HepG2 (cell line): ENCODE measurements at regions not wholly inside any gene's neighbourhood (a gene's known extent, or its start where the extent isn't known, plus 50 kb on each side); places are given as distances from the start of the nearest gene placed in this dataset.

Experiments used
- ATAC-seq: fragments of 200-7000 bp; cut with Tn5 transposase; 3 replicates; pipeline ENCODE4 v1.9.1; 2020; ENCODE audit warnings: mild to moderate bottlenecking, moderate library complexity
- BruUV-seq: library from RNA; stranded (reverse); fragments of 400-500 nt; replicated peaks from 2 replicates; lab custom pipeline; 2021; lab: Mats Ljungman, UMichigan
- CTCF ChIA-PET: fragments of 300-600 bp; formaldehyde crosslinking; extraction: SDS; loops from one replicate; lab custom pipeline; 2021; ENCODE audit warnings: low total read pairs, inconsistent platforms, low intra/inter-chr PET ratio; lab: Yijun Ruan, JAX
- POLR2A ChIA-PET: fragments of 350-600 bp; sonication (Branson Sonifier 250); formaldehyde crosslinking; loops from one replicate; lab custom pipeline; 2020; ENCODE audit warnings: antibody characterized with exemption, inconsistent platforms; lab: Yijun Ruan, JAX
- DNase-seq: peaks from one replicate; pipeline ENCODE4 v3.0.0-alpha.2; 2015; ENCODE audit warnings: low spot score
- FAIRE-seq: peaks from 3 replicates; lab custom pipeline; 2011; peaks lifted over from hg19 to GRCh38; lab: Jason Lieb, UNC
- H2AFZ ChIP-seq: one replicate; pipeline ENCODE4 v1.6.1; 2011; ENCODE audit warnings: low read length, inconsistent platforms
- H3K27ac ChIP-seq: fragments of 300-600 bp; 3 replicates; pipeline ENCODE4 v1.8.0; 2011; ENCODE audit warnings: mixed run types, mild to moderate bottlenecking, mixed read lengths, low read length, inconsistent platforms; ENCODE audit not compliant: insufficient read depth; ENCODE audit errors: extremely low read length
- H3K27me3 ChIP-seq, 2 experiments: fragments of 200-600 bp in 1 of 2; 2 replicates in 1 of 2; 3 replicates in 1 of 2; pipeline versions ENCODE4 v1.6.0 to v1.8.0; 2011; ENCODE audit warnings: low read length in 2 of 2, mild to moderate bottlenecking in 2 of 2, moderate library complexity in 2 of 2, inconsistent platforms in 1 of 2; ENCODE audit not compliant: insufficient read depth in 2 of 2, control insufficient read depth in 1 of 2
- H3K36me3 ChIP-seq, 2 experiments: fragments of 200-600 bp in 1 of 2; replicated peaks in 1 of 2; 2 replicates in 1 of 2; 3 replicates in 1 of 2; pipeline versions ENCODE4 v1.5.1 to v1.8.0; 2011; ENCODE audit warnings: low read length in 2 of 2, inconsistent platforms in 1 of 2; ENCODE audit not compliant: insufficient read depth in 2 of 2, control insufficient read depth in 1 of 2
- H3K4me1 ChIP-seq: 2 replicates; pipeline ENCODE4 v1.5.1; 2012; ENCODE audit warnings: low read length, inconsistent platforms; ENCODE audit not compliant: insufficient read depth
- H3K4me2 ChIP-seq: 2 replicates; pipeline ENCODE4 v1.6.0; 2011; ENCODE audit warnings: low read depth, low read length, inconsistent platforms
- H3K4me3 ChIP-seq, 3 experiments: fragments of 200-600 bp in 1 of 3; sonication (generic), shearing (Covaris generic) in 1 of 3; replicated peaks in 1 of 3; 2 replicates each; pipeline ENCODE4 v1.5.1; 2011 to 2016; ENCODE audit warnings: low read length in 3 of 3, inconsistent platforms in 2 of 3, low read depth in 2 of 3, mild to moderate bottlenecking in 2 of 3, control low read depth in 1 of 3, mixed read lengths in 1 of 3; ENCODE audit not compliant: insufficient read depth in 1 of 3
- H3K79me2 ChIP-seq: one replicate; pipeline ENCODE4 v1.6.1; 2011; ENCODE audit warnings: low read length, inconsistent platforms; ENCODE audit not compliant: insufficient read depth
- H3K9ac ChIP-seq: 2 replicates; pipeline ENCODE4 v1.6.0; 2011; ENCODE audit warnings: mild to moderate bottlenecking, low read depth, low read length, inconsistent platforms; ENCODE audit not compliant: insufficient read depth
- H3K9me3 ChIP-seq: 2 replicates; pipeline ENCODE4 v1.5.1; 2012; ENCODE audit warnings: mild to moderate bottlenecking, low read length
- H4K20me1 ChIP-seq: 2 replicates; pipeline ENCODE4 v1.6.0; 2011; ENCODE audit warnings: inconsistent platforms, mild to moderate bottlenecking, low read length, moderate library complexity; ENCODE audit not compliant: insufficient read depth
- BRCA1 ChIP-seq: sonication (generic); formaldehyde crosslinking; IDR thresholded peaks from 2 replicates; pipeline ENCODE4 v1.4.0; 2020; ENCODE audit warnings: missing genetic modification reagents
- DPF2 ChIP-seq: sonication (generic); formaldehyde crosslinking; IDR thresholded peaks from 2 replicates; pipeline ENCODE4 v1.4.0; 2020; ENCODE audit warnings: mild to moderate bottlenecking, low read depth, missing genetic modification reagents, borderline replicate concordance
- DRAP1 ChIP-seq: IDR thresholded peaks from 2 replicates; pipeline ENCODE4 v1.6.1; 2016; ENCODE audit warnings: missing genetic modification reagents, missing compliant biosample characterization
- EHMT2 ChIP-seq: fragments of 200-600 bp; sonication (generic); IDR thresholded peaks from 2 replicates; pipeline ENCODE4 v1.7.0; 2017; ENCODE audit warnings: antibody characterized with exemption, low read depth, low read length, borderline replicate concordance
- HOXD1 ChIP-seq: sonication (generic); formaldehyde crosslinking; IDR thresholded peaks from 2 replicates; pipeline ENCODE4 v1.5.0; 2020; ENCODE audit warnings: missing genetic modification reagents
- MIER2 ChIP-seq: IDR thresholded peaks from 2 replicates; pipeline ENCODE4 v1.6.1; 2016; ENCODE audit warnings: missing biosample characterization, missing genetic modification reagents
- NFE2L1 ChIP-seq: sonication (generic); formaldehyde crosslinking; IDR thresholded peaks from 2 replicates; pipeline ENCODE4 v1.4.0; 2020; ENCODE audit warnings: missing genetic modification reagents, mild to moderate bottlenecking, borderline replicate concordance
- SMC3 ChIP-seq: IDR thresholded peaks from 2 replicates; pipeline ENCODE4 v1.6.1; 2011; ENCODE audit warnings: low read length, improper control_type of control experiment
- TBL1XR1 ChIP-seq: fragments of 150-350 bp; IDR thresholded peaks from 2 replicates; pipeline ENCODE4 v1.6.1; 2014; ENCODE audit warnings: borderline replicate concordance, low read length; ENCODE audit not compliant: partially characterized antibody
- U2AF2 ChIP-seq: fragments of 200-400 bp; formaldehyde crosslinking; IDR thresholded peaks from 2 replicates; pipeline ENCODE4 v1.6.1; 2017; ENCODE audit warnings: low read depth, mild to moderate bottlenecking, low read length
- ZNF124 ChIP-seq: sonication (generic); formaldehyde crosslinking; IDR thresholded peaks from 2 replicates; pipeline ENCODE4 v1.4.0; 2020; ENCODE audit warnings: missing genetic modification reagents
- ZNF468 ChIP-seq: sonication (generic); formaldehyde crosslinking; IDR thresholded peaks from 2 replicates; pipeline ENCODE4 v1.8.0; 2022; ENCODE audit warnings: mild to moderate bottlenecking, moderate library complexity, missing genetic modification reagents
- ZNF547 ChIP-seq: sonication (generic); formaldehyde crosslinking; IDR thresholded peaks from 2 replicates; pipeline ENCODE4 v1.5.1; 2020; ENCODE audit warnings: mild to moderate bottlenecking, missing genetic modification reagents
- ZNF598 ChIP-seq: sonication (generic); formaldehyde crosslinking; IDR thresholded peaks from 2 replicates; pipeline ENCODE4 v1.5.1; 2020; ENCODE audit warnings: mild to moderate bottlenecking, missing genetic modification reagents, borderline replicate concordance
- in situ Hi-C: cut with HindIII; loops from 2 replicates; pipeline ENCODE4 v1.10.0; 2017; ENCODE audit warnings: low pct_unique_long_range_greater_than_20kb; ENCODE audit not compliant: extremely low pct_ligation_motif_present
- intact Hi-C: fragments of 100-400 bp; cut with micrococcal nuclease; formaldehyde crosslinking; loops from one replicate; pipeline ENCODE4 v1.10.0; 2022; ENCODE audit not compliant: unreplicated experiment
- TF ChIP-seq, protein P1 (sequence below): sonication (generic); formaldehyde crosslinking; IDR thresholded peaks from 2 replicates; pipeline ENCODE4 v1.4.0; 2020; ENCODE audit warnings: mild to moderate bottlenecking, missing genetic modification reagents

GRCh38 chr5:175274171-175274570, 169.8 kb downstream of the DRD1 start:
- DNase-seq (no peak), FAIRE-seq (no peak), ATAC-seq (no peak)
- in situ Hi-C loops = no loop called here
- Histone ChIP-seq H3K9me3 (no peaks in the 10 kb centered on the region), H3K79me2 (no peaks in the 10 kb centered on the region), H3K9ac (no peak overlapping the region), H4K20me1 (no peaks in the 10 kb centered on the region), H3K4me1 (no peaks in the 10 kb centered on the region), H2AFZ (no peak overlapping the region), H3K36me3 (no peaks in the 10 kb centered on the region), H3K4me3 (no peak overlapping the region), H3K4me2 (no peak overlapping the region), H3K27me3 (no peaks in the 10 kb centered on the region; a peak in 1 of 5 replicates), H3K27ac (no peak overlapping the region)
- ChIA-PET CTCF (no interaction called here), POLR2A (no interaction called here)
- intact Hi-C loops = no loop called here
- no TSS peak for BruUV-seq
- TF ChIP-seq EHMT2 (no peak), DPF2 (CRISPR knock-in tag) (no peak), BRCA1 (no peak), ZNF468 (CRISPR knock-in tag) (no peak), ZNF598 (no peak), ZNF124 (CRISPR knock-in tag) (no peak), HOXD1 (CRISPR knock-in tag) (no peak), TBL1XR1 (no peak), MIER2 (CRISPR knock-in tag) (no peak), U2AF2 (no peak), SMC3 (no peak), NFE2L1 (no peak), ZNF547 (no peak), DRAP1 (no peak)
- TF ChIP-seq, protein P1, sequence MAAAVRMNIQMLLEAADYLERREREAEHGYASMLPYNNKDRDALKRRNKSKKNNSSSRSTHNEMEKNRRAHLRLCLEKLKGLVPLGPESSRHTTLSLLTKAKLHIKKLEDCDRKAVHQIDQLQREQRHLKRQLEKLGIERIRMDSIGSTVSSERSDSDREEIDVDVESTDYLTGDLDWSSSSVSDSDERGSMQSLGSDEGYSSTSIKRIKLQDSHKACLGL (CRISPR knock-in tag) = no peak
